ENCODE measurements at regions not wholly inside any gene's neighbourhood (a gene's known extent, or its start where the extent isn't known, plus 50 kb on each side); places are given as distances from the start of the nearest gene placed in this dataset.

DNA sequence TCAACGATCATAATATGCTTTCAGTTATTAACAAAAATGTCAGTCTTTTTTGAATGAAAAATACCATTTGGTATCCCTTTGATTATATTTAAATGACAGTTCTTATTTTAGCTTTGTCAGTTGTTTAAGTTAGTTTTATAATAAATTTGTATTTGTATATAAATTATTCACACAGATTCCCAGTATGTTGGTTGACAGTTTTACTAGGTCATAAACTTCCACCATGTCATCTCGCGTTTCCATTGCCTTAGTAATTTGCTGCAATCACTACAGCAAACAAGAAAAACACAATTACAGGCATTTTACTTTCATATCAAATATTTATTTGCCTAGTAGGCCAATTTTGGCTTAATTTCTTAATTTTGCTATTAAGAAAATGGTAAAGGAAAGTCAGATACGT lies 109.6 kb upstream of the ANK2 start:
- POLR2A ChIA-PET, result no interaction called here
- Mint-ChIP-seq H3K27me3 (ENCODE audit: low read depth) (peaks cover 2% of the 10 kb centered on the region), H3K4me3 (no peak overlapping the region), H3K36me3 (ENCODE audit: low read depth) (no peaks in the 10 kb centered on the region), H3K9me3 (ENCODE audit: insufficient read depth) (no peaks in the 10 kb centered on the region), H3K4me1 (ENCODE audit: low read depth) (no peaks in the 10 kb centered on the region), H3K27ac (no peak overlapping the region)
- CTCF ChIA-PET, result interaction anchor here (3.9 kb wide), 1 partner anchor 12 kb away, joined by 27 read pairs; no protein-coding TSS in a partner anchor
- no peak for DNase-seq
- ATAC-seq, result no peak

DNA sequence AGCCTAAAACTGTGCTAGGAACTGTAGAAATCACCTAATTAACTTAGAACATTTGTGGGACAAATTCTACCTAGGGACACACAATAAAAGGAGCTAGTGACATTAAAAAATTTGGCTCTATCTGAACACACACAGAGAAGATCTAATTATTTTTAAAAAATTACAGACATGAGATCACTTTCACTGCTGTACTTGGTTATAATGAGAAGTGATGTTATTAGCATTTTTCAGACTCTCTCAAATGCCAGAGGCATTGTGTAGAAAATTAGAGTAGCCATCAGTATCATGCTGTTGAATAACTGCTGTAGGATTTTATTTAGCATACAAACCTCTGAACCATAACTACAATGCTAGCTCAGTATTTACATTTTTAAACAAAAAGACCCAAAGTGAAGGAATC lies 109.1 kb upstream of the ANK2 start:
- H3K27me3 Mint-ChIP-seq (ENCODE audit: low read depth), result peaks cover 2% of the 10 kb centered on the region
- no peaks in the 10 kb centered on the region for H3K9me3 Mint-ChIP-seq (ENCODE audit: insufficient read depth)
- DNase-seq, result no peak
- H3K4me1 Mint-ChIP-seq (ENCODE audit: low read depth), result no peaks in the 10 kb centered on the region
- ChIA-PET CTCF (interaction anchor here (0.9 to 3.9 kb wide), 2 partner anchors 12 to 174 kb away, joined by 3 to 27 read pairs; no protein-coding TSS in a partner anchor), POLR2A (no interaction called here)
- no peak for ATAC-seq
- no peaks in the 10 kb centered on the region for H3K36me3 Mint-ChIP-seq (ENCODE audit: low read depth)
- H3K27ac Mint-ChIP-seq, result no peak overlapping the region
- no peak overlapping the region for H3K4me3 Mint-ChIP-seq

DNA sequence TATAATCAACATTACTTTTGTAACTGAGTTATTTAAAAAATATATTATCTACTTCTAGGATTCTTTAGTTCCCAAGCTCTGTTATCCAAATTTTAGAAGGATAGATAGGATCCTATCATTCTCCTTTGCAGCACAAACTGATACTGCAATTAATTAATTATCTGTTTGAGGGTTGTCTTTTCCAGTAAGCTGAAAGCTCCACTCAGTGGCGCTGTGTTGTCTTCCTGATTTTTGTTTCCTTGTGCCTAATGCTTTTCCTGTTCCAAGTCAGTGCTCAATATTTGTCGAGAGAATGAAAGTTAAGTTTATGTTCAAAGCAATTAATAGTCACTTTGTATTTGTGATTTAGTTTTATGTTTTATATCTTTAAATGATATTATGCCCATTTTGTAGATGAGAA lies 107.4 kb upstream of the ANK2 start:
- Mint-ChIP-seq H3K4me1 (ENCODE audit: low read depth) (no peaks in the 10 kb centered on the region), H3K36me3 (ENCODE audit: low read depth) (no peaks in the 10 kb centered on the region), H3K27me3 (ENCODE audit: low read depth) (peaks cover 2% of the 10 kb centered on the region), H3K27ac (no peak overlapping the region), H3K9me3 (ENCODE audit: insufficient read depth) (no peaks in the 10 kb centered on the region), H3K4me3 (no peak overlapping the region)
- ATAC-seq (no peak), DNase-seq (no peak)
- POLR2A ChIA-PET, result no interaction called here
- CTCF ChIA-PET, result interaction anchor here (1.0 kb wide), 2 partner anchors 10 kb away, joined by 5 read pairs; no protein-coding TSS in a partner anchor

GRCh38 chr4:112942997-112943396 lies 106.5 kb upstream of the ANK2 start:
- CTCF ChIA-PET, result interaction anchor here (1.0 kb wide), 1 partner anchor 9 kb away, joined by 5 read pairs; no protein-coding TSS in a partner anchor
- Mint-ChIP-seq H3K27me3 (ENCODE audit: low read depth) (peaks cover 4% of the 10 kb centered on the region), H3K9me3 (ENCODE audit: insufficient read depth) (no peaks in the 10 kb centered on the region), H3K4me3 (no peak overlapping the region), H3K36me3 (ENCODE audit: low read depth) (no peaks in the 10 kb centered on the region), H3K4me1 (ENCODE audit: low read depth) (no peaks in the 10 kb centered on the region), H3K27ac (no peak overlapping the region)
- ATAC-seq (no peak), DNase-seq (no peak)
- POLR2A ChIA-PET, result no interaction called here

- ATAC-seq, result no peak
- DNase-seq, result no peak
- Mint-ChIP-seq H3K27me3 (ENCODE audit: low read depth) (peaks cover 4% of the 10 kb centered on the region), H3K9me3 (ENCODE audit: insufficient read depth) (no peaks in the 10 kb centered on the region), H3K4me1 (ENCODE audit: low read depth) (no peaks in the 10 kb centered on the region), H3K4me3 (no peak overlapping the region), H3K27ac (no peak overlapping the region), H3K36me3 (ENCODE audit: low read depth) (no peaks in the 10 kb centered on the region)
- CTCF ChIA-PET, result no interaction called here
- POLR2A ChIA-PET, result no interaction called here
These were observed 105.4 kb upstream of the ANK2 start for GRCh38 chr4:112944006-112944405.

DNA sequence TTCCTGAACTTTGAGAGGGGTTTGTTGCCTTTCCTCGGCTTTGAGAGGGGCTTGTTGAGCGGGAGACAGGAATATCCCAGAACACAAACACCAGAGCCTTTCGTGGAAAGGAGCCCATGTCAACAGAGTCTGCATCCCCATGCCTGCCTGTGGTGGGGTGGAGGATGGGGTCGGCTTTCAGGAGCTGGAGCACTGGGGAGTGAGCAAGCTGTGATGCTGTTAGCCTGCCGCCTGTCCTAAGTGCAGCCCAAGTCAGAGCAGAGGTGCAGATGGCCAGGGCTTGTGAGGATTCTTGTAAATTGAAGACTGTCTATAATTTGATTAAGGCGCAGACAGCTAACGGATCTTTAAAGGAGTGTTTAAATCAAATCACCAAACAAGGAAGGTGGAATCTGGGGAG lies 103.3 kb upstream of the ANK2 start:
- Mint-ChIP-seq H3K9me3 (ENCODE audit: insufficient read depth) (no peaks in the 10 kb centered on the region), H3K27me3 (ENCODE audit: low read depth) (peaks cover 2% of the 10 kb centered on the region), H3K27ac (no peak overlapping the region), H3K4me1 (ENCODE audit: low read depth) (no peaks in the 10 kb centered on the region), H3K4me3 (no peak overlapping the region), H3K36me3 (ENCODE audit: low read depth) (no peaks in the 10 kb centered on the region)
- ChIA-PET POLR2A (no interaction called here), CTCF (interaction anchor here (1.4 kb wide), 1 partner anchor 8 kb away, joined by 6 read pairs; no protein-coding TSS in a partner anchor)
- no peak for DNase-seq
- no peak for ATAC-seq

DNA sequence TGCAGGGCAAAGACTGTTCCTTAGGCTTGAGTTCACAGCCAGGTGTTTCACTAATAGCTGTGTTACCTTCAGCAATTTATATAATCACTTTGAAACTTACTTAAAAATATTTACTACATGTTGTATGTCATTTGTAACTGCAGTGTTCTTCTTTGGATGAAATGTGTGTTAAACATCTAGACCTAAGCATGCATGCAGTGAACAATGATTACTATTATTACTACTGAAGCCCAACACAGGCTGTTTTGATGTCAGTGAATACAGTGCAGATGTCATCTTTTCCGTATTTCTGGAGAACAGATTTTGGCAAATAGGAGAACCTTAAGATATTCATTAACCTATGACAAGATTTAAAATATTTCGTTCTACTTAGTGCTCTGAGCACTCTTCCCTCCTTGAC lies 101.8 kb upstream of the ANK2 start:
- ChIA-PET CTCF (interaction anchor here (0.6 to 0.9 kb wide), 2 partner anchors 41 to 185 kb away, joined by 3 read pairs; no protein-coding TSS in a partner anchor), POLR2A (no interaction called here)
- Mint-ChIP-seq H3K27me3 (ENCODE audit: low read depth) (peaks cover 4% of the 10 kb centered on the region), H3K4me1 (ENCODE audit: low read depth) (no peaks in the 10 kb centered on the region), H3K4me3 (no peak overlapping the region), H3K9me3 (ENCODE audit: insufficient read depth) (no peaks in the 10 kb centered on the region), H3K27ac (no peak overlapping the region), H3K36me3 (ENCODE audit: low read depth) (no peaks in the 10 kb centered on the region)
- DNase-seq (no peak), ATAC-seq (no peak)

GRCh38 chr4:112951362-112952312 lies 97.8 kb upstream of the ANK2 start:
- no peak overlapping the region for H3K4me3 Mint-ChIP-seq

DNA sequence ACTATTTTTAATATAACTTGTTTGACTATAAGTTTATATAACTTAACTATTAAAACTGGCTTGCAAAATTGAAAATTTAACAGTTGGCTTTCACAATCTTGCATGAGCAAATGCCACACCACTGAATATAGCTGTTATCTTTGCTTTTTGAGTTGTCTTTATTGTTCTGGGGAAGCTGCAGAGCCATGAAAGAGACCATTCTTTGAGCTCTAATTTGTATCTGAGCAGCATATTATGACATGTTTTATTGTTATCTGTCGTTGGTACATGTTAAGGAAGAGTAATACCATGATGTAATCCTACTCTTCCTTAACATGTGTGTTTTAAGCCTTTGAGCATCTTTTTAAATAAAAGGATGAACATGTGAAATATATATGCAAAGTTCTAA lies 97.1 kb upstream of the ANK2 start:
- CTCF ChIA-PET, result interaction anchor here (0.6 to 3.3 kb wide), 7 partner anchors 10 to 189 kb away, joined by 3 to 27 read pairs (median 4); no protein-coding TSS in a partner anchor
- Mint-ChIP-seq H3K4me3 (no peak overlapping the region), H3K36me3 (ENCODE audit: low read depth) (no peaks in the 10 kb centered on the region), H3K4me1 (ENCODE audit: low read depth) (no peaks in the 10 kb centered on the region), H3K9me3 (ENCODE audit: insufficient read depth) (no peaks in the 10 kb centered on the region), H3K27me3 (ENCODE audit: low read depth) (peaks cover 4% of the 10 kb centered on the region), H3K27ac (no peak overlapping the region)
- ATAC-seq (no peak), DNase-seq (no peak)
- POLR2A ChIA-PET, result no interaction called here

More at GRCh38 chr4:112951362-112952312, 97.8 kb upstream of the ANK2 start:
- CTCF ChIA-PET, result interaction anchor here (0.6 to 3.3 kb wide), 15 partner anchors 8 to 189 kb away, joined by 3 to 27 read pairs (median 3); no protein-coding TSS in a partner anchor
- Mint-ChIP-seq H3K4me1 (ENCODE audit: low read depth) (no peaks in the 10 kb centered on the region), H3K27ac (no peak overlapping the region), H3K36me3 (ENCODE audit: low read depth) (no peaks in the 10 kb centered on the region), H3K27me3 (ENCODE audit: low read depth) (peaks cover 4% of the 10 kb centered on the region), H3K9me3 (ENCODE audit: insufficient read depth) (no peaks in the 10 kb centered on the region)
- POLR2A ChIA-PET, result no interaction called here
- ATAC-seq (no peak), DNase-seq (no peak)

- ChIA-PET CTCF (interaction anchor here (3.3 kb wide), 1 partner anchor 14 kb away, joined by 27 read pairs; no protein-coding TSS in a partner anchor), POLR2A (no interaction called here)
- Mint-ChIP-seq H3K36me3 (ENCODE audit: low read depth) (no peaks in the 10 kb centered on the region), H3K4me1 (ENCODE audit: low read depth) (no peaks in the 10 kb centered on the region), H3K9me3 (ENCODE audit: insufficient read depth) (no peaks in the 10 kb centered on the region), H3K27ac (no peak overlapping the region), H3K4me3 (no peak overlapping the region), H3K27me3 (ENCODE audit: low read depth) (peaks cover 3% of the 10 kb centered on the region)
- ATAC-seq (no peak), DNase-seq (no peak)
These were observed 96.2 kb upstream of the ANK2 start for GRCh38 chr4:112953262-112953661.

DNA sequence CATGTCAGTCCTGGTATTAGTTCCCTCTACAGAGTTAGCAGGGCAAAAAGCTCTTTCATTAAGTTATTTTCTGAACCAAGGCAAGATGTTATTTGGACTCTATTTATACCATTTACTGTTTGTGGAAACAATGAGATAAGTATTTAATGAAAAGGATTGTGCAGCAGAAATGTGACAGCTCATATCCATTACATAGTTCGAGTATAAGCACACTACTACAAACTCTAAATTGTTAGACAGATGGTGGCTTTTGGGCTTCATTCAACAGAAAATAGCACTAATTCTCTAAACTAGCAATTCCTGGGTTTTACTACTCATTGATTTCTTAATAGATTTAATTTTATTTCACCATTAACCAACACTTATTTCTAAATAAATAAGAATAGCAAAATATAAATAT lies 95.2 kb upstream of the ANK2 start:
- no peaks in the 10 kb centered on the region for H3K36me3 Mint-ChIP-seq (ENCODE audit: low read depth)
- POLR2A ChIA-PET, result no interaction called here
- no peak for DNase-seq
- H3K4me3 Mint-ChIP-seq, result no peak overlapping the region
- no peak for ATAC-seq
- no peaks in the 10 kb centered on the region for H3K4me1 Mint-ChIP-seq (ENCODE audit: low read depth)
- peaks cover 3% of the 10 kb centered on the region for H3K27me3 Mint-ChIP-seq (ENCODE audit: low read depth)
- H3K9me3 Mint-ChIP-seq (ENCODE audit: insufficient read depth), result no peaks in the 10 kb centered on the region
- CTCF ChIA-PET, result no interaction called here
- H3K27ac Mint-ChIP-seq, result no peak overlapping the region

DNA sequence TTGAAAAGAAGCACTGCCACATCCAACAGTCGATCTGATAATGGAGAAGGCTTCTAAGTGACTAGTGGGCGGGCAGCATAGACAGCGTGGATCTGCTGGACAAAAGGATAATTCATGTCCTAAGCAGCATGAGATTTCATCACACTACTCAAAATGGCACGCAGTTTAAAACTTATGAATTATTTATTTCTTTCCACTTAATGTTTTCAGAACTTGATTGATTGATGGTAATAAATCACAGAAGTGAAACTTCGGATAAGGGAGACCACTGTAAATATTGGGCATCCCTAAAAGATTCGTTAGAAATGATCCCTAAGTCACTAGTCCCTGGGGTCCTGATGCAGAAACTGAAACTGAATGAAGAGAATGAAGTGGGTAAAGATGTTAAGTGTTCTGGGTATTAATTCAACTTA lies 93.0 kb upstream of the ANK2 start:
- POLR2A ChIA-PET, result no interaction called here
- Mint-ChIP-seq H3K36me3 (ENCODE audit: low read depth) (no peaks in the 10 kb centered on the region), H3K27ac (no peak overlapping the region), H3K9me3 (ENCODE audit: insufficient read depth) (no peaks in the 10 kb centered on the region), H3K4me3 (no peak overlapping the region), H3K4me1 (ENCODE audit: low read depth) (no peaks in the 10 kb centered on the region), H3K27me3 (ENCODE audit: low read depth) (peaks cover 3% of the 10 kb centered on the region)
- no peak for DNase-seq
- no peak for ATAC-seq
- CTCF ChIA-PET, result no interaction called here
